ENCODE measurements at regions not wholly inside any gene's neighbourhood (a gene's known extent, or its start where the extent isn't known, plus 50 kb on each side); places are given as distances from the start of the nearest gene placed in this dataset.

DNA sequence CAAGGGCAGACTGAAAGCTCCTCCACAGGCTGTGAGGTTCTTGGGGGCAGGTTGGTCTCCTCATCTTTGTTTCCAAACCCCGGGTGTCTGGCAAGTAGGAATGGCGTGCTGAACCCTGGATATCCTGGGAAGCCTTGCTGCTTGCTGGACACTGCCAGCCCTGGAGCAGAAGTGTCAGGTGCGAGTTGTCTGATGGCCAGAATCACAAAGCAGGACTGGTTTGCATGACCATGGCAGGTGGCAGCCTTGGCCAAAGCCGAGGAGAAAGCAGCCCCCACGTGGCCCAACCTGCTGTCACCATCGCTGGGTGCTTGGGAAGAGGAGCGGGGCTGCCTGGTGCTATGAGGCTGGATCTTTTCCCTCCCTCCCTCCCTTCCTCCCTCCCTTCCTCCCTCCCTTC is 309.5 kb upstream of the HS6ST1 start (continued):
- TF ChIP-seq, protein P1, sequence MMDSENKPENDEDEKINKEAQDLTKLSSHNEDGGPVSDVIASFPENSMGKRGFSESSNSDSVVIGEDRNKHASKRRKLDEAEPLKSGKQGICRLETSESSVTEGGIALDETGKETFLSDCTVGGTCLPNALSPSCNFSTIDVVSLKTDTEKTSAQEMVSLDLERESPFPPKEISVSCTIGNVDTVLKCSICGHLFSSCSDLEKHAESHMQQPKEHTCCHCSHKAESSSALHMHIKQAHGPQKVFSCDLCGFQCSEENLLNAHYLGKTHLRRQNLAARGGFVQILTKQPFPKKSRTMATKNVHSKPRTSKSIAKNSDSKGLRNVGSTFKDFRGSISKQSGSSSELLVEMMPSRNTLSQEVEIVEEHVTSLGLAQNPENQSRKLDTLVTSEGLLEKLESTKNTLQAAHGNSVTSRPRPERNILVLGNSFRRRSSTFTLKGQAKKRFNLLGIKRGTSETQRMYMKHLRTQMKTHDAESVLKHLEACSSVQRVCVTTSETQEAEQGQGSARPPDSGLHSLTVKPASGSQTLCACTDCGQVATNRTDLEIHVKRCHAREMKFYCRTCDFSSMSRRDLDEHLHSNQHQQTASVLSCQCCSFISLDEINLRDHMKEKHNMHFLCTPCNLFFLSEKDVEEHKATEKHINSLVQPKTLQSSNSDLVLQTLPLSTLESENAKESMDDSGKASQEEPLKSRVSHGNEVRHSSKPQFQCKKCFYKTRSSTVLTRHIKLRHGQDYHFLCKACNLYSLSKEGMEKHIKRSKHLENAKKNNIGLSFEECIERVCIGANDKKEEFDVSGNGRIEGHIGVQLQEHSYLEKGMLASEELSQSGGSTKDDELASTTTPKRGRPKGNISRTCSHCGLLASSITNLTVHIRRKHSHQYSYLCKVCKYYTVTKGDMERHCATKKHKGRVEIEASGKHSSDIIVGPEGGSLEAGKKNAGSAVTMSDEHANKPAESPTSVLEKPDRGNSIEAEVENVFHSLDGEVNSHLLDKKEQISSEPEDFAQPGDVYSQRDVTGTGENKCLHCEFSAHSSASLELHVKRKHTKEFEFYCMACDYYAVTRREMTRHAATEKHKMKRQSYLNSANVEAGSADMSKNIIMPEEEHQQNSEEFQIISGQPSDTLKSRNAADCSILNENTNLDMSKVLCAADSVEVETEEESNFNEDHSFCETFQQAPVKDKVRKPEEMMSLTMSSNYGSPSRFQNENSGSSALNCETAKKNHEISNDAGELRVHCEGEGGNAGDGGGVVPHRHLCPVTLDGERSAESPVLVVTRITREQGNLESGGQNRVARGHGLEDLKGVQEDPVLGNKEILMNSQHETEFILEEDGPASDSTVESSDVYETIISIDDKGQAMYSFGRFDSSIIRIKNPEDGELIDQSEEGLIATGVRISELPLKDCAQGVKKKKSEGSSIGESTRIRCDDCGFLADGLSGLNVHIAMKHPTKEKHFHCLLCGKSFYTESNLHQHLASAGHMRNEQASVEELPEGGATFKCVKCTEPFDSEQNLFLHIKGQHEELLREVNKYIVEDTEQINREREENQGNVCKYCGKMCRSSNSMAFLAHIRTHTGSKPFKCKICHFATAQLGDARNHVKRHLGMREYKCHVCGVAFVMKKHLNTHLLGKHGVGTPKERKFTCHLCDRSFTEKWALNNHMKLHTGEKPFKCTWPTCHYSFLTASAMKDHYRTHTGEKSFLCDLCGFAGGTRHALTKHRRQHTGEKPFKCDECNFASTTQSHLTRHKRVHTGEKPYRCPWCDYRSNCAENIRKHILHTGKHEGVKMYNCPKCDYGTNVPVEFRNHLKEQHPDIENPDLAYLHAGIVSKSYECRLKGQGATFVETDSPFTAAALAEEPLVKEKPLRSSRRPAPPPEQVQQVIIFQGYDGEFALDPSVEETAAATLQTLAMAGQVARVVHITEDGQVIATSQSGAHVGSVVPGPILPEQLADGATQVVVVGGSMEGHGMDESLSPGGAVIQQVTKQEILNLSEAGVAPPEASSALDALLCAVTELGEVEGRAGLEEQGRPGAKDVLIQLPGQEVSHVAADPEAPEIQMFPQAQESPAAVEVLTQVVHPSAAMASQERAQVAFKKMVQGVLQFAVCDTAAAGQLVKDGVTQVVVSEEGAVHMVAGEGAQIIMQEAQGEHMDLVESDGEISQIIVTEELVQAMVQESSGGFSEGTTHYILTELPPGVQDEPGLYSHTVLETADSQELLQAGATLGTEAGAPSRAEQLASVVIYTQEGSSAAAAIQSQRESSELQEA (IDR thresholded peaks at IDR 0.05; ENCODE audit: low read depth), result no peak
- TF ChIP-seq, protein P2, sequence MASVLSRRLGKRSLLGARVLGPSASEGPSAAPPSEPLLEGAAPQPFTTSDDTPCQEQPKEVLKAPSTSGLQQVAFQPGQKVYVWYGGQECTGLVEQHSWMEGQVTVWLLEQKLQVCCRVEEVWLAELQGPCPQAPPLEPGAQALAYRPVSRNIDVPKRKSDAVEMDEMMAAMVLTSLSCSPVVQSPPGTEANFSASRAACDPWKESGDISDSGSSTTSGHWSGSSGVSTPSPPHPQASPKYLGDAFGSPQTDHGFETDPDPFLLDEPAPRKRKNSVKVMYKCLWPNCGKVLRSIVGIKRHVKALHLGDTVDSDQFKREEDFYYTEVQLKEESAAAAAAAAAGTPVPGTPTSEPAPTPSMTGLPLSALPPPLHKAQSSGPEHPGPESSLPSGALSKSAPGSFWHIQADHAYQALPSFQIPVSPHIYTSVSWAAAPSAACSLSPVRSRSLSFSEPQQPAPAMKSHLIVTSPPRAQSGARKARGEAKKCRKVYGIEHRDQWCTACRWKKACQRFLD (CRISPR knock-in tag; IDR thresholded peaks at IDR 0.05), result no peak
- TF ChIP-seq TARDBP (IDR thresholded peaks at IDR 0.05) (no peak), KLF16 (IDR thresholded peaks at IDR 0.05) (no peak)
- TF ChIP-seq, protein P3, sequence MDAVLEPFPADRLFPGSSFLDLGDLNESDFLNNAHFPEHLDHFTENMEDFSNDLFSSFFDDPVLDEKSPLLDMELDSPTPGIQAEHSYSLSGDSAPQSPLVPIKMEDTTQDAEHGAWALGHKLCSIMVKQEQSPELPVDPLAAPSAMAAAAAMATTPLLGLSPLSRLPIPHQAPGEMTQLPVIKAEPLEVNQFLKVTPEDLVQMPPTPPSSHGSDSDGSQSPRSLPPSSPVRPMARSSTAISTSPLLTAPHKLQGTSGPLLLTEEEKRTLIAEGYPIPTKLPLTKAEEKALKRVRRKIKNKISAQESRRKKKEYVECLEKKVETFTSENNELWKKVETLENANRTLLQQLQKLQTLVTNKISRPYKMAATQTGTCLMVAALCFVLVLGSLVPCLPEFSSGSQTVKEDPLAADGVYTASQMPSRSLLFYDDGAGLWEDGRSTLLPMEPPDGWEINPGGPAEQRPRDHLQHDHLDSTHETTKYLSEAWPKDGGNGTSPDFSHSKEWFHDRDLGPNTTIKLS (IDR thresholded peaks at IDR 0.05; ENCODE audit: borderline replicate concordance, low read depth), result no peak
- TF ChIP-seq, protein P4, sequence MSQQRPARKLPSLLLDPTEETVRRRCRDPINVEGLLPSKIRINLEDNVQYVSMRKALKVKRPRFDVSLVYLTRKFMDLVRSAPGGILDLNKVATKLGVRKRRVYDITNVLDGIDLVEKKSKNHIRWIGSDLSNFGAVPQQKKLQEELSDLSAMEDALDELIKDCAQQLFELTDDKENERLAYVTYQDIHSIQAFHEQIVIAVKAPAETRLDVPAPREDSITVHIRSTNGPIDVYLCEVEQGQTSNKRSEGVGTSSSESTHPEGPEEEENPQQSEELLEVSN (IDR thresholded peaks at IDR 0.05; ENCODE audit: borderline replicate concordance in 1 of 2, extremely low read depth in 1 of 2, insufficient read depth in 1 of 2, insufficient read length in 1 of 2, low read depth in 1 of 2, low read length in 1 of 2, poor library complexity in 1 of 2, severe bottlenecking in 1 of 2), result no peak
